ENCODE measurements at regions not wholly inside any gene's neighbourhood (a gene's known extent, or its start where the extent isn't known, plus 50 kb on each side); places are given as distances from the start of the nearest gene placed in this dataset.
A peak's percentile ranks its signal among the peaks of the same experiment; 100 is the strongest.

DNA sequence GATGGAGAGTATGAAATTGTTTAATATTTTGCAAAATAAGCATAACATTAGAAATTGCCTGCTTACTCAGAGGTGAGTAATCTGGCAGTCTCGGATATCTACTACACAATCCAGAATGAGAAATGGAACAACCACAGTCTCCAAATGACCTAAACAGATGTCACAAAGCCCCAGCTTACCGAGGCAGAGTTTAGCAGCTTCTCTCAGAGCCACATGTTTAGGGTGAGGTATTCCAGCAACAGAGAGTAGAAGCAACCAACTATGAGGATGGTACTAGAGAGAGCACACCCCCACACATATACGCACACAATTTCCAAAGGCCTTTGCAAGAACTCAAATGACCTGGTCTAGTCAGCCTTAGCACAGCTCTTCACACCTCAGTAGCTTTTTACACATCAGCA, 122.7 kb upstream of the LPAR1 start:
- H3K36me3 Mint-ChIP-seq, result no peaks in the 10 kb centered on the region
- no peaks in the 10 kb centered on the region for H3K9me3 ChIP-seq (ENCODE audit: low read depth)
- no peak overlapping the region for H3K27ac ChIP-seq
- peaks cover 2% of the 10 kb centered on the region for H3K27me3 Mint-ChIP-seq (ENCODE audit: insufficient read depth, low read depth)
- peaks cover 8% of the 10 kb centered on the region for H3K4me1 ChIP-seq
- H3K4me3 Mint-ChIP-seq, result no peak overlapping the region
- peak overlapping the region; percentile 21 for H2AFZ ChIP-seq (replicated peaks)
- DNase-seq (ENCODE audit: low spot score), result no peak
- H4K20me1 ChIP-seq (ENCODE audit: low read depth), result no peaks in the 10 kb centered on the region
- no peaks in the 10 kb centered on the region for H3K79me2 ChIP-seq (ENCODE audit: low read depth)
- H3K27me3 ChIP-seq, result no peaks in the 10 kb centered on the region
- no peak overlapping the region for H3K4me3 ChIP-seq
- H3K9me3 Mint-ChIP-seq, result no peaks in the 10 kb centered on the region
- no peaks in the 10 kb centered on the region for H3F3A ChIP-seq (ENCODE audit: low read depth)
- no peak overlapping the region for H3K4me2 ChIP-seq
- H3K4me1 Mint-ChIP-seq, result no peaks in the 10 kb centered on the region
- TF ChIP-seq, protein P1, sequence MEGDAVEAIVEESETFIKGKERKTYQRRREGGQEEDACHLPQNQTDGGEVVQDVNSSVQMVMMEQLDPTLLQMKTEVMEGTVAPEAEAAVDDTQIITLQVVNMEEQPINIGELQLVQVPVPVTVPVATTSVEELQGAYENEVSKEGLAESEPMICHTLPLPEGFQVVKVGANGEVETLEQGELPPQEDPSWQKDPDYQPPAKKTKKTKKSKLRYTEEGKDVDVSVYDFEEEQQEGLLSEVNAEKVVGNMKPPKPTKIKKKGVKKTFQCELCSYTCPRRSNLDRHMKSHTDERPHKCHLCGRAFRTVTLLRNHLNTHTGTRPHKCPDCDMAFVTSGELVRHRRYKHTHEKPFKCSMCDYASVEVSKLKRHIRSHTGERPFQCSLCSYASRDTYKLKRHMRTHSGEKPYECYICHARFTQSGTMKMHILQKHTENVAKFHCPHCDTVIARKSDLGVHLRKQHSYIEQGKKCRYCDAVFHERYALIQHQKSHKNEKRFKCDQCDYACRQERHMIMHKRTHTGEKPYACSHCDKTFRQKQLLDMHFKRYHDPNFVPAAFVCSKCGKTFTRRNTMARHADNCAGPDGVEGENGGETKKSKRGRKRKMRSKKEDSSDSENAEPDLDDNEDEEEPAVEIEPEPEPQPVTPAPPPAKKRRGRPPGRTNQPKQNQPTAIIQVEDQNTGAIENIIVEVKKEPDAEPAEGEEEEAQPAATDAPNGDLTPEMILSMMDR (IDR thresholded peaks at IDR 0.05), result no peak
- TF ChIP-seq EZH2 (IDR thresholded peaks at IDR 0.05) (no peak), EZH2phosphoT487 (IDR thresholded peaks at IDR 0.05) (no peak)
- H3K9ac ChIP-seq, result no peak overlapping the region
- no peaks in the 10 kb centered on the region for H3K36me3 ChIP-seq
- H3K27ac Mint-ChIP-seq, result no peak overlapping the region

- Histone ChIP-seq H3K27ac (no peak overlapping the region), H3K27me3 (no peaks in the 10 kb centered on the region), H2AFZ (replicated peaks) (no peak overlapping the region), H3K9me3 (ENCODE audit: low read depth) (no peaks in the 10 kb centered on the region), H3K79me2 (ENCODE audit: low read depth) (no peaks in the 10 kb centered on the region), H3K4me1 (peaks cover 5% of the 10 kb centered on the region), H3F3A (ENCODE audit: low read depth) (no peaks in the 10 kb centered on the region), H4K20me1 (ENCODE audit: low read depth) (no peaks in the 10 kb centered on the region), H3K9ac (no peak overlapping the region), H3K4me2 (no peak overlapping the region), H3K4me3 (no peak overlapping the region), H3K36me3 (no peaks in the 10 kb centered on the region)
- Mint-ChIP-seq H3K9me3 (no peaks in the 10 kb centered on the region), H3K4me3 (no peak overlapping the region), H3K4me1 (peaks cover 10% of the 10 kb centered on the region), H3K27me3 (ENCODE audit: insufficient read depth, low read depth) (peaks cover 3% of the 10 kb centered on the region), H3K36me3 (no peaks in the 10 kb centered on the region), H3K27ac (no peak overlapping the region)
- no peak for DNase-seq (ENCODE audit: low spot score)
- TF ChIP-seq, protein P1 (IDR thresholded peaks at IDR 0.05), result no peak
- TF ChIP-seq EZH2phosphoT487 (IDR thresholded peaks at IDR 0.05) (no peak), EZH2 (IDR thresholded peaks at IDR 0.05) (no peak)
These were observed 120.7 kb upstream of the LPAR1 start for GRCh38 chr9:111158999-111159398.

- no peak overlapping the region for H3K27ac Mint-ChIP-seq
- TF ChIP-seq EZH2 (IDR thresholded peaks at IDR 0.05) (no peak), EZH2phosphoT487 (IDR thresholded peaks at IDR 0.05) (no peak)
- TF ChIP-seq, protein P1 (IDR thresholded peaks at IDR 0.05), result no peak
- Histone ChIP-seq H3F3A (ENCODE audit: low read depth) (no peaks in the 10 kb centered on the region), H3K36me3 (no peaks in the 10 kb centered on the region), H3K9ac (no peak overlapping the region), H3K4me2 (no peak overlapping the region), H3K9me3 (ENCODE audit: low read depth) (no peaks in the 10 kb centered on the region), H4K20me1 (ENCODE audit: low read depth) (no peaks in the 10 kb centered on the region), H3K4me3 (no peak overlapping the region), H3K27me3 (no peaks in the 10 kb centered on the region), H2AFZ (replicated peaks) (no peak overlapping the region), H3K79me2 (ENCODE audit: low read depth) (no peaks in the 10 kb centered on the region), H3K4me1 (no peaks in the 10 kb centered on the region), H3K27ac (no peak overlapping the region)
- peaks cover 15% of the 10 kb centered on the region for H3K4me1 Mint-ChIP-seq
- peaks cover 3% of the 10 kb centered on the region for H3K27me3 Mint-ChIP-seq (ENCODE audit: insufficient read depth, low read depth)
- no peak for DNase-seq (ENCODE audit: low spot score)
- H3K4me3 Mint-ChIP-seq, result no peak overlapping the region
- H3K36me3 Mint-ChIP-seq, result no peaks in the 10 kb centered on the region
- no peaks in the 10 kb centered on the region for H3K9me3 Mint-ChIP-seq
These were observed 120.1 kb upstream of the LPAR1 start for GRCh38 chr9:111158363-111158762.

All from neural progenitor cell (in vitro differentiated cells).